Ovary (tissue), 7 donors: ENCODE measurements at regions not wholly inside any gene's neighbourhood (a gene's known extent, or its start where the extent isn't known, plus 50 kb on each side); places are given as distances from the start of the nearest gene placed in this dataset.

ENCODE experiments used
- DNase-seq, 5 donors: peaks; one replicate each; pipeline ENCODE4 v3.0.0-alpha.2; 2019 to 2020
- H3K27ac ChIP-seq, 2 donors: fragments of 200-600 bp; one replicate each; pipeline versions ENCODE4 v1.5.1 to v1.8.0; 2019 to 2022
- H3K27me3 ChIP-seq: fragments of 200-600 bp; one replicate; pipeline ENCODE4 v1.8.0; 2022
- H3K36me3 ChIP-seq: fragments of 200-600 bp; sonication (generic); one replicate; pipeline ENCODE4 v1.5.1; 2019
- H3K4me1 ChIP-seq: one replicate; pipeline ENCODE4 v1.8.1; 2013; ENCODE audit warnings: mild to moderate bottlenecking, moderate library complexity; ENCODE audit not compliant: insufficient read depth
- H3K4me3 ChIP-seq: fragments of 200-600 bp; sonication (generic); one replicate; pipeline ENCODE4 v1.5.1; 2017
- H3K9me3 ChIP-seq, 2 donors: fragments of 200-600 bp in 1 of 2; sonication (generic) in 1 of 2; one replicate each; pipeline versions ENCODE4 v1.5.1 to v1.8.1; 2013 to 2019; ENCODE audit warnings: mild to moderate bottlenecking in 1 of 2, moderate library complexity in 1 of 2
- EP300 ChIP-seq: sonication (generic); formaldehyde crosslinking; IDR thresholded peaks from one replicate; pipeline ENCODE4 v1.6.1; 2017; ENCODE audit warnings: antibody characterized with exemption
- POLR2A ChIP-seq: fragments of 450-650 bp; IDR thresholded peaks from one replicate; pipeline ENCODE4 v1.6.1; 2017; ENCODE audit warnings: antibody characterized with exemption, mild to moderate bottlenecking, moderate library complexity
- WGBS, 3 donors: extraction: QIAGEN DNeasy Blood & Tissue Kit in 1 of 3; methylation state at CpG; one replicate each; pipeline versions ENCODE4 v1.1.5 to v1.1.7; 2013 to 2017; 5-methylcytosine and 5-hydroxymethylcytosine counted together
- intact Hi-C, 4 donors: fragments of 100-400 bp; cut with DNase I; formaldehyde crosslinking; loops; one replicate each; pipeline versions ENCODE4 v1.11.0 to v1.15.1; 2022 to 2023
- TF ChIP-seq, protein P1 (sequence below), 3 donors: fragments of 450-650 bp in 2 of 3; fragments of 200-600 bp in 1 of 3; IDR thresholded peaks; one replicate each; pipeline versions ENCODE4 v1.5.1 to v1.8.0; 2016 to 2022; ENCODE audit warnings: antibody characterized with exemption in 3 of 3, mild to moderate bottlenecking in 1 of 3
- donor health status: DM: no; HTN: no; CAD: no; lungs with moderate emphysema.
- donor health status: DM: no; HTN: no; CAD: no.
- donor health status: Bipolar disorder and iron deficiency.
- donor health status: DM: no; HTN: no; CAD: no.
- donor health status: DM: yes; HTN: yes; CAD: no.

DNA sequence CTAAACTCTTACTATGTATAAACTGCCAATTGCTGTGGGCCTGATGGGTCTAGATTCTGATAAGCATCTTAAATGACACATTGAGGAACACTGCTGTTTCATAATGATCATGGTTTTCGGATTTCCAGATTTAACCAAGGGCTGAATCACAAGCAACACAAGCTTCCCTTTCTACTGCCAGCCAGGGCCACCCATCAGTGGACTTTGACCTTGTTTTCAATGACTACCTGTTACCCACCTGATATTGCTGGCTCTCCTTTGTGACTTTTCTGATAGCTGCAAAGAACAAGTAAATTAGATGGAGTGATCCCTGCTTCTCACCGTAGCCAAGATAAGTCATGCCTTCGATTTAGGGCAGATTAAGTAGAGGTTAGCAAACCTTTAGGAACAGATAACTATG, 259.0 kb downstream of the PAX3 start:
- H3K36me3 ChIP-seq = no peaks in the 10 kb centered on the region
- no peaks in the 10 kb centered on the region for H3K4me1 ChIP-seq
- no peaks in the 10 kb centered on the region for H3K9me3 ChIP-seq
- H3K4me3 ChIP-seq = no peak overlapping the region
- H3K27ac ChIP-seq = no peak overlapping the region
- H3K27me3 ChIP-seq = no peaks in the 10 kb centered on the region
- TF ChIP-seq POLR2A (no peak), EP300 (no peak)
- TF ChIP-seq, protein P1, sequence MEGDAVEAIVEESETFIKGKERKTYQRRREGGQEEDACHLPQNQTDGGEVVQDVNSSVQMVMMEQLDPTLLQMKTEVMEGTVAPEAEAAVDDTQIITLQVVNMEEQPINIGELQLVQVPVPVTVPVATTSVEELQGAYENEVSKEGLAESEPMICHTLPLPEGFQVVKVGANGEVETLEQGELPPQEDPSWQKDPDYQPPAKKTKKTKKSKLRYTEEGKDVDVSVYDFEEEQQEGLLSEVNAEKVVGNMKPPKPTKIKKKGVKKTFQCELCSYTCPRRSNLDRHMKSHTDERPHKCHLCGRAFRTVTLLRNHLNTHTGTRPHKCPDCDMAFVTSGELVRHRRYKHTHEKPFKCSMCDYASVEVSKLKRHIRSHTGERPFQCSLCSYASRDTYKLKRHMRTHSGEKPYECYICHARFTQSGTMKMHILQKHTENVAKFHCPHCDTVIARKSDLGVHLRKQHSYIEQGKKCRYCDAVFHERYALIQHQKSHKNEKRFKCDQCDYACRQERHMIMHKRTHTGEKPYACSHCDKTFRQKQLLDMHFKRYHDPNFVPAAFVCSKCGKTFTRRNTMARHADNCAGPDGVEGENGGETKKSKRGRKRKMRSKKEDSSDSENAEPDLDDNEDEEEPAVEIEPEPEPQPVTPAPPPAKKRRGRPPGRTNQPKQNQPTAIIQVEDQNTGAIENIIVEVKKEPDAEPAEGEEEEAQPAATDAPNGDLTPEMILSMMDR (IDR thresholded peaks at IDR 0.05) = no peak
- intact Hi-C loops = no loop called here
- DNase-seq = no peak
- 56 to 73% (median 56%) methylated on average over 3 of the region's 3 CpGs for WGBS, 3 donors

DNA sequence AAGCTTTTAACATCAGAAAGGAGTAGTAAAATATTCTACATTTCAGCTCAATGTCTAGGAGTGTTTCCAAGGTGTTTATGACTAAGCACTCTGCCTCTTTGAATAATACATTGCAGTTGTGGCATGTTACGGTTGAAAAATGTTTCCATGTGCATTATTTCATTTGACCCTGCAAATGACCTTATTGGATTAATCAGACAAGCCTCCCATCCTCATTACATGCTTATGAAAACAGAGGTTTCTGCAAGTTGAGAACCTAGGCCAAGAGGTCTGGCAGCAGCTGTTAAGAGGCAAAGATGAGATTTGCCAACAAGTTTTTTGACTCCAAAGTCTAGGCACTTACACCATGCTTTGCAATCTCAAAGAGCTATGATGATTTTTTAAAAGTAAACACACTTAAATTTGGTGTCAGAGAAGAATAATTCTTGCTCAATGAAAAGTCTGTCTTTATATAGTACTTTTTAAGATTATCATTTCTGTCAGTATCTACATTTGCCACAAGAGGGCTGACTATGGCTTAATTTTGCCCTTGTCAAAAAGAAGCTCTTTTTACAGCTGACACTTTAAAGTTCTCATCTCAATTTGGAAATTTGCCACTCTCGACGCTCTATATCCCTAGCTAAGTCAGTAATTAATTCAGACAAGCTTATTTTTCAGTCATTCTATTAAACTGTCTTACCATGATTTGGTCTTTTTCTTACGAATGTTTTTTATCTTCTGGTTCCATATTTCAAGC, 260.6 kb downstream of the PAX3 start:
- no peaks in the 10 kb centered on the region for H3K9me3 ChIP-seq
- TF ChIP-seq, protein P1 (IDR thresholded peaks at IDR 0.05) = no peak
- TF ChIP-seq EP300 = no peak
- no peak for TF ChIP-seq POLR2A
- no peak overlapping the region for H3K4me3 ChIP-seq
- 36 to 40% (median 38%) methylated on average over 4 of the region's 4 CpGs for WGBS, 3 donors
- DNase-seq = no peak
- no peaks in the 10 kb centered on the region for H3K27me3 ChIP-seq
- intact Hi-C loops = no loop called here
- no peak overlapping the region for H3K27ac ChIP-seq
- no peaks in the 10 kb centered on the region for H3K36me3 ChIP-seq
- H3K4me1 ChIP-seq = no peaks in the 10 kb centered on the region

DNA sequence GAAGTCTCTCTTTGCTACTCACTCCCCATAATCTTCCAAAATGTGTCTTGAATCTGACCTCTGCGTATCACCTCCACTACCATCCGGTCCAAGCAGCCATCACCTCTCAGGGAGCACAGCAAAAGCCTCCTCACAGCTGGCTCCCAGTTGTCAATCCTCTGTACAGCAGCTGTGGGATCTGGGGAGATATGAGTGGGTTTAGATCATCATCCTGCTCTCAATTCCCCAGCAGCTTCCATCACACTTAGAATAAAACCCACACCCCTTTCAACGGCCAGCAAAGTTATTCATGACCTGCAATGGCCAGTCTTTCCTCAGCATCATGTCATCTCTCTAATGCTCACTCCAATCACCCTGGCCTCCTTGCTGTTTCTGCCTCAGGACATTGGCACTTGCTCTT, 261.6 kb downstream of the PAX3 start:
- DNase-seq = no peak
- no peaks in the 10 kb centered on the region for H3K9me3 ChIP-seq
- WGBS, 3 donors = 65 to 78% (median 73%) methylated on average over 3 of the region's 3 CpGs
- no peak for TF ChIP-seq EP300
- no peak for TF ChIP-seq POLR2A
- TF ChIP-seq, protein P1 (IDR thresholded peaks at IDR 0.05) = no peak
- H3K36me3 ChIP-seq = no peaks in the 10 kb centered on the region
- H3K27me3 ChIP-seq = no peaks in the 10 kb centered on the region
- H3K4me1 ChIP-seq = no peaks in the 10 kb centered on the region
- H3K27ac ChIP-seq = no peak overlapping the region
- H3K4me3 ChIP-seq = no peak overlapping the region
- intact Hi-C loops = no loop called here

DNA sequence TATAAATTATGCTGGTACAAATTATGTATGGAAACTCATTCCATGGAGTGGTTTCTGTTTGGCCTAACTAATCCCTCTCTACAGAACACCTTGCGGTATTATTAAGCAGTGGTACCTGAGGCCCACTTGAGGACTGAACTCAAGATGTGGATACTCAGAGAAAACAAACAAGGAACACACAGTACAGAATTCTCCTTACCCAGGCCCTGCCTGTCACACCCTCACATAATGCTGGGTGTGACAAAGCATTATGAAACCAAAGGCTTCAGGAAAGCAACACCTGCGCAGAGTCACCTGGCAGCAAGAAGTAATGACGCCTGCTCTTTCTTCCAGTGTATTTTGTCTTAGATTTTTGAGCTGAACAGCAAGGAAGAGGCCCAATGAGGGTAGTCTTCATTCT, 264.7 kb downstream of the PAX3 start:
- intact Hi-C loops = no loop called here
- Histone ChIP-seq H3K36me3 (no peaks in the 10 kb centered on the region), H3K27ac (no peak overlapping the region), H3K4me1 (no peaks in the 10 kb centered on the region), H3K9me3 (no peaks in the 10 kb centered on the region), H3K27me3 (no peaks in the 10 kb centered on the region), H3K4me3 (no peak overlapping the region)
- TF ChIP-seq, protein P1 (IDR thresholded peaks at IDR 0.05) = no peak
- TF ChIP-seq EP300 (no peak), POLR2A (no peak)
- 92 to 95% (median 94%) methylated on average over 3 of the region's 3 CpGs for WGBS, 3 donors
- no peak for DNase-seq
